MM.1S (cell line): ENCODE measurements at regions not wholly inside any gene's neighbourhood (a gene's known extent, or its start where the extent isn't known, plus 50 kb on each side); places are given as distances from the start of the nearest gene placed in this dataset.
A peak's percentile ranks its signal among the peaks of the same experiment; 100 is the strongest.

Experiments used
- DNase-seq: peaks from one replicate; pipeline ENCODE4 v3.0.0-alpha.2; 2015
- H2AFZ ChIP-seq: fragments of 300-600 bp; sonication (generic); 2 replicates; pipeline ENCODE4 v1.6.0; 2016; ENCODE audit warnings: antibody characterized with exemption, low read length
- H3F3A ChIP-seq: fragments of 300-600 bp; sonication (generic); 2 replicates; pipeline ENCODE4 v1.6.1; 2016; ENCODE audit warnings: mild to moderate bottlenecking, antibody characterized with exemption, low read length, moderate library complexity, mixed read lengths; ENCODE audit not compliant: insufficient read depth
- H3K27ac ChIP-seq: fragments of 300-600 bp; sonication (generic); 2 replicates; pipeline ENCODE4 v1.5.1; 2016; ENCODE audit warnings: mild to moderate bottlenecking, low read length
- H3K27me3 ChIP-seq: fragments of 300-600 bp; sonication (generic); replicated peaks from 2 replicates; pipeline ENCODE4 v1.6.0; 2016; ENCODE audit warnings: low read length; ENCODE audit not compliant: insufficient read depth
- H3K36me3 ChIP-seq: fragments of 300-600 bp; sonication (generic); replicated peaks from 2 replicates; pipeline ENCODE4 v1.6.1; 2016; ENCODE audit warnings: mild to moderate bottlenecking, low read length, mixed read lengths; ENCODE audit not compliant: insufficient read depth
- H3K4me1 ChIP-seq: fragments of 300-600 bp; sonication (generic); 2 replicates; pipeline ENCODE4 v1.6.1; 2016; ENCODE audit warnings: low read length, mixed read lengths
- H3K4me2 ChIP-seq: fragments of 300-600 bp; sonication (generic); 2 replicates; pipeline ENCODE4 v1.6.0; 2016; ENCODE audit warnings: low read depth, low read length
- H3K4me3 ChIP-seq: fragments of 300-600 bp; sonication (generic); 2 replicates; pipeline ENCODE4 v1.5.1; 2016; ENCODE audit warnings: low read length, mixed read lengths
- H3K79me2 ChIP-seq: fragments of 300-600 bp; sonication (generic); 2 replicates; pipeline ENCODE4 v1.6.1; 2016; ENCODE audit warnings: mixed run types, low read length, mixed read lengths
- H3K9ac ChIP-seq: fragments of 300-600 bp; sonication (generic); 2 replicates; pipeline ENCODE4 v1.6.1; 2016; ENCODE audit warnings: low read length, mixed read lengths
- H3K9me2 ChIP-seq: fragments of 300-600 bp; sonication (generic); replicated peaks from 2 replicates; pipeline ENCODE4 v1.6.1; 2016; ENCODE audit warnings: mild to moderate bottlenecking, low read length, mixed read lengths; ENCODE audit not compliant: insufficient read depth
- H3K9me3 ChIP-seq: fragments of 300-600 bp; sonication (generic); replicated peaks from 2 replicates; pipeline ENCODE4 v1.6.1; 2016; ENCODE audit warnings: mild to moderate bottlenecking, low read length, mixed read lengths; ENCODE audit not compliant: insufficient read depth
- H4K20me1 ChIP-seq: fragments of 300-600 bp; sonication (generic); 2 replicates; pipeline ENCODE4 v1.6.1; 2016; ENCODE audit warnings: mild to moderate bottlenecking, low read length, moderate library complexity, mixed read lengths; ENCODE audit not compliant: insufficient read depth
- CTCF ChIP-seq: fragments of 300-600 bp; sonication (generic); IDR thresholded peaks from 2 replicates; pipeline ENCODE4 v1.5.1; 2016; ENCODE audit warnings: antibody characterized with exemption, low read length, mixed read lengths
- EZH2 ChIP-seq: fragments of 300-600 bp; sonication (generic); optimal IDR thresholded peaks from 2 replicates; pipeline ENCODE3; 2017; ENCODE audit warnings: low read depth, mild to moderate bottlenecking, antibody characterized with exemption, low read length, mixed read lengths
- EZH2phosphoT487 ChIP-seq: fragments of 300-600 bp; sonication (generic); IDR thresholded peaks from 2 replicates; pipeline ENCODE4 v1.6.1; 2018; ENCODE audit warnings: antibody characterized with exemption, low read length

- no peaks in the 10 kb centered on the region for H3F3A ChIP-seq
- TF ChIP-seq EZH2, result no peak
- no peak for TF ChIP-seq EZH2phosphoT487
- TF ChIP-seq CTCF, result no peak
- H3K27ac ChIP-seq, result no peak overlapping the region
- no peaks in the 10 kb centered on the region for H3K27me3 ChIP-seq
- no peak overlapping the region for H3K9ac ChIP-seq
- no peaks in the 10 kb centered on the region for H3K9me3 ChIP-seq
- H4K20me1 ChIP-seq, result no peaks in the 10 kb centered on the region
- no peaks in the 10 kb centered on the region for H3K4me1 ChIP-seq
- no peak for DNase-seq
- H3K9me2 ChIP-seq, result no peaks in the 10 kb centered on the region
- no peaks in the 10 kb centered on the region for H3K36me3 ChIP-seq
- H3K79me2 ChIP-seq, result no peaks in the 10 kb centered on the region
- H2AFZ ChIP-seq, result no peak overlapping the region
- no peak overlapping the region for H3K4me2 ChIP-seq
- H3K4me3 ChIP-seq, result no peak overlapping the region
Observed at GRCh38 chr3:166663194-166663593, 716.9 kb downstream of the ZBBX start.

GRCh38 chr3:166661621-166662020 is 718.5 kb downstream of the ZBBX start:
- Histone ChIP-seq H3K4me2 (no peak overlapping the region), H3K27me3 (no peaks in the 10 kb centered on the region)

GRCh38 chr3:166660962-166661361 is 719.1 kb downstream of the ZBBX start:
- Histone ChIP-seq H3K36me3 (no peaks in the 10 kb centered on the region), H3K9me3 (no peaks in the 10 kb centered on the region), H3K79me2 (no peaks in the 10 kb centered on the region), H3K27me3 (no peaks in the 10 kb centered on the region), H3K27ac (no peak overlapping the region), H3K4me3 (no peak overlapping the region), H3K4me2 (no peak overlapping the region), H4K20me1 (no peaks in the 10 kb centered on the region), H2AFZ (no peak overlapping the region), H3K4me1 (no peaks in the 10 kb centered on the region), H3K9me2 (no peaks in the 10 kb centered on the region), H3F3A (no peaks in the 10 kb centered on the region), H3K9ac (no peak overlapping the region)
- no peak for DNase-seq
- no peak for TF ChIP-seq EZH2
- TF ChIP-seq EZH2phosphoT487, result no peak
- no peak for TF ChIP-seq CTCF

More at GRCh38 chr3:166661621-166662020, 718.5 kb downstream of the ZBBX start:
- H3K9ac ChIP-seq, result no peak overlapping the region
- TF ChIP-seq EZH2, result no peak
- TF ChIP-seq EZH2phosphoT487, result no peak
- TF ChIP-seq CTCF, result no peak
- no peaks in the 10 kb centered on the region for H3K4me1 ChIP-seq
- H3F3A ChIP-seq, result no peaks in the 10 kb centered on the region
- DNase-seq, result peak; percentile 25
- no peaks in the 10 kb centered on the region for H3K36me3 ChIP-seq
- no peaks in the 10 kb centered on the region for H3K79me2 ChIP-seq
- H3K27ac ChIP-seq, result no peak overlapping the region
- H2AFZ ChIP-seq, result no peak overlapping the region
- H4K20me1 ChIP-seq, result no peaks in the 10 kb centered on the region
- H3K9me2 ChIP-seq, result no peaks in the 10 kb centered on the region
- no peaks in the 10 kb centered on the region for H3K9me3 ChIP-seq
- no peak overlapping the region for H3K4me3 ChIP-seq
